OCI-LY7 (cell line): ENCODE measurements at regions not wholly inside any gene's neighbourhood (a gene's known extent, or its start where the extent isn't known, plus 50 kb on each side); places are given as distances from the start of the nearest gene placed in this dataset.

ENCODE experiments used
- EZH2phosphoT487 ChIP-seq: fragments of 200-600 bp; sonication (generic); IDR thresholded peaks from 2 replicates; pipeline ENCODE4 v1.6.1; 2018; ENCODE audit warnings: low read depth, borderline replicate concordance, mild to moderate bottlenecking, mixed run types, antibody characterized with exemption, low read length, moderate library complexity, mixed read lengths
- TF ChIP-seq, protein P1 (sequence below): fragments of 200-600 bp; sonication (generic); conservative IDR thresholded peaks from 2 replicates; pipeline ENCODE4 v1.5.1; 2014; ENCODE audit warnings: mild to moderate bottlenecking, antibody characterized with exemption, low read length, moderate library complexity, mixed read lengths

DNA sequence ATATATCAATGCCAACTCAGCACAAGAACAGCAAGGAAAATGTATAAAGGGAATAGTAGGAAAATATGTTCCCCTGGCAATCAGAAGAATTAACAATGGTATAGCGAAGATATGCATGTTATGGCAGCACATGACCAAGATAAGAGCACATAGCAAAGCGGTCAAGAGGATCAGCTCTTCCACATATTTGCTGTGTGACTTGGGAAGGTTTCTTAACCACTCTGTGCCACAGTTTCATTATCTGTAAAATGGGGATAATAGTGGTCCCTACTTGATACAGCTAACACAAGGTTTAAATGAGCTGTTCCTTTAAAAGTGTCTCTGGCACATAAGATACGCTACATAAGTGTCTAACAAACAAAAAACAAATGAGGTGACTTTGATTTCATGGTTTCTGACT, 77.9 kb upstream of the PIP5K1B start:
- TF ChIP-seq, protein P1, sequence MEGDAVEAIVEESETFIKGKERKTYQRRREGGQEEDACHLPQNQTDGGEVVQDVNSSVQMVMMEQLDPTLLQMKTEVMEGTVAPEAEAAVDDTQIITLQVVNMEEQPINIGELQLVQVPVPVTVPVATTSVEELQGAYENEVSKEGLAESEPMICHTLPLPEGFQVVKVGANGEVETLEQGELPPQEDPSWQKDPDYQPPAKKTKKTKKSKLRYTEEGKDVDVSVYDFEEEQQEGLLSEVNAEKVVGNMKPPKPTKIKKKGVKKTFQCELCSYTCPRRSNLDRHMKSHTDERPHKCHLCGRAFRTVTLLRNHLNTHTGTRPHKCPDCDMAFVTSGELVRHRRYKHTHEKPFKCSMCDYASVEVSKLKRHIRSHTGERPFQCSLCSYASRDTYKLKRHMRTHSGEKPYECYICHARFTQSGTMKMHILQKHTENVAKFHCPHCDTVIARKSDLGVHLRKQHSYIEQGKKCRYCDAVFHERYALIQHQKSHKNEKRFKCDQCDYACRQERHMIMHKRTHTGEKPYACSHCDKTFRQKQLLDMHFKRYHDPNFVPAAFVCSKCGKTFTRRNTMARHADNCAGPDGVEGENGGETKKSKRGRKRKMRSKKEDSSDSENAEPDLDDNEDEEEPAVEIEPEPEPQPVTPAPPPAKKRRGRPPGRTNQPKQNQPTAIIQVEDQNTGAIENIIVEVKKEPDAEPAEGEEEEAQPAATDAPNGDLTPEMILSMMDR = no peak
- TF ChIP-seq EZH2phosphoT487 = no peak
